ENCODE measurements at regions not wholly inside any gene's neighbourhood (a gene's known extent, or its start where the extent isn't known, plus 50 kb on each side); places are given as distances from the start of the nearest gene placed in this dataset.

DNA sequence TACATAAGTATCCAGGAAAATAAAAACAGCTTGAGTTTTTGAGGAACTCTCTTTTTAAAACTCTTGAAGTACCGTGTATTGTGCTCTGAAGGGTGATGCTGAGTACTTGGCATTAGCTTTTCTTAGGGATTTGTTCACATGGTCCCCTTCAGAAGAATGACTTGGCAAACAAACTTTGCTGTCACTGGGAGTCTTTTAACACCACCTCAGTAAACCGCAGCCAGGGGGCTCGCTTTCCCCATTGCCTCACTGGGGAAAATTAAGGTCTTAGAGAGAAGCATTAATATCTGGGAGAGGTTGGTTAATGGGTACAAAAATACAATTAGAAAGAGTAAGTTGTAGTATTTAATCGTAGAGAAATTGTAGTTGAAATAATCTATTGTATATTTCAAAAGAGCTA, 105.9 kb upstream of the DAP start:
- TF ChIP-seq, protein P1, sequence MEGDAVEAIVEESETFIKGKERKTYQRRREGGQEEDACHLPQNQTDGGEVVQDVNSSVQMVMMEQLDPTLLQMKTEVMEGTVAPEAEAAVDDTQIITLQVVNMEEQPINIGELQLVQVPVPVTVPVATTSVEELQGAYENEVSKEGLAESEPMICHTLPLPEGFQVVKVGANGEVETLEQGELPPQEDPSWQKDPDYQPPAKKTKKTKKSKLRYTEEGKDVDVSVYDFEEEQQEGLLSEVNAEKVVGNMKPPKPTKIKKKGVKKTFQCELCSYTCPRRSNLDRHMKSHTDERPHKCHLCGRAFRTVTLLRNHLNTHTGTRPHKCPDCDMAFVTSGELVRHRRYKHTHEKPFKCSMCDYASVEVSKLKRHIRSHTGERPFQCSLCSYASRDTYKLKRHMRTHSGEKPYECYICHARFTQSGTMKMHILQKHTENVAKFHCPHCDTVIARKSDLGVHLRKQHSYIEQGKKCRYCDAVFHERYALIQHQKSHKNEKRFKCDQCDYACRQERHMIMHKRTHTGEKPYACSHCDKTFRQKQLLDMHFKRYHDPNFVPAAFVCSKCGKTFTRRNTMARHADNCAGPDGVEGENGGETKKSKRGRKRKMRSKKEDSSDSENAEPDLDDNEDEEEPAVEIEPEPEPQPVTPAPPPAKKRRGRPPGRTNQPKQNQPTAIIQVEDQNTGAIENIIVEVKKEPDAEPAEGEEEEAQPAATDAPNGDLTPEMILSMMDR (IDR thresholded peaks at IDR 0.05) = no peak
- TF ChIP-seq POLR2AphosphoS5 (IDR thresholded peaks at IDR 0.05; ENCODE audit: insufficient read depth in 1 of 2, low read depth in 1 of 2) = no peak
- TF ChIP-seq POLR2A (IDR thresholded peaks at IDR 0.05) = no peak
